ENCODE measurements at regions not wholly inside any gene's neighbourhood (a gene's known extent, or its start where the extent isn't known, plus 50 kb on each side); places are given as distances from the start of the nearest gene placed in this dataset.

DNA sequence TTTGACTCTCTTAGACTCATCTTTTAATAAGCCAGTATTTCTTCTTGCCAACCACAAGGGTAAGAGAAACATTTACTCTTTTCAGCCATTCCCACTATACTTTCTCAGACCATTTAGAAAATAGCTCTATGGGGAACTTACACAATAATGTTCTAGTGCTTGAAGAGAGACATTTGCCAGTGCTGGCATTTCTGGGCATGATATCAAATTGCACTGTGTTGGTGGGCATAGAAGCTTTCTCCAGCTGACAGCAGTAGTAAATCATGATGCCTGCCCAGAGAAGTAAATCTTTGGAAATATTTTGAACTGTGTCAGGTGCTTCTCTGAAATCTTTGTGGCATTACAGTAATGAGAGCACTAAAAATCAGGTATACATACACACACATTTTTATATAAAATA, 346.6 kb downstream of the CBLN2 start:
- Mint-ChIP-seq H3K4me3 (ENCODE audit: unreplicated experiment) (no peak overlapping the region), H3K4me1 (ENCODE audit: unreplicated experiment) (no peaks in the 10 kb centered on the region), H3K36me3 (ENCODE audit: low read depth, unreplicated experiment) (peaks cover 4% of the 10 kb centered on the region), H3K9me3 (ENCODE audit: unreplicated experiment) (peaks cover 13% of the 10 kb centered on the region), H3K27me3 (ENCODE audit: unreplicated experiment) (peaks cover 1% of the 10 kb centered on the region), H3K27ac (ENCODE audit: unreplicated experiment) (no peak overlapping the region)
- no peak for DNase-seq (ENCODE audit: low spot score)
- TF ChIP-seq, protein P1, sequence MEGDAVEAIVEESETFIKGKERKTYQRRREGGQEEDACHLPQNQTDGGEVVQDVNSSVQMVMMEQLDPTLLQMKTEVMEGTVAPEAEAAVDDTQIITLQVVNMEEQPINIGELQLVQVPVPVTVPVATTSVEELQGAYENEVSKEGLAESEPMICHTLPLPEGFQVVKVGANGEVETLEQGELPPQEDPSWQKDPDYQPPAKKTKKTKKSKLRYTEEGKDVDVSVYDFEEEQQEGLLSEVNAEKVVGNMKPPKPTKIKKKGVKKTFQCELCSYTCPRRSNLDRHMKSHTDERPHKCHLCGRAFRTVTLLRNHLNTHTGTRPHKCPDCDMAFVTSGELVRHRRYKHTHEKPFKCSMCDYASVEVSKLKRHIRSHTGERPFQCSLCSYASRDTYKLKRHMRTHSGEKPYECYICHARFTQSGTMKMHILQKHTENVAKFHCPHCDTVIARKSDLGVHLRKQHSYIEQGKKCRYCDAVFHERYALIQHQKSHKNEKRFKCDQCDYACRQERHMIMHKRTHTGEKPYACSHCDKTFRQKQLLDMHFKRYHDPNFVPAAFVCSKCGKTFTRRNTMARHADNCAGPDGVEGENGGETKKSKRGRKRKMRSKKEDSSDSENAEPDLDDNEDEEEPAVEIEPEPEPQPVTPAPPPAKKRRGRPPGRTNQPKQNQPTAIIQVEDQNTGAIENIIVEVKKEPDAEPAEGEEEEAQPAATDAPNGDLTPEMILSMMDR (IDR thresholded peaks at IDR 0.05; ENCODE audit: unreplicated experiment): no peak

DNA sequence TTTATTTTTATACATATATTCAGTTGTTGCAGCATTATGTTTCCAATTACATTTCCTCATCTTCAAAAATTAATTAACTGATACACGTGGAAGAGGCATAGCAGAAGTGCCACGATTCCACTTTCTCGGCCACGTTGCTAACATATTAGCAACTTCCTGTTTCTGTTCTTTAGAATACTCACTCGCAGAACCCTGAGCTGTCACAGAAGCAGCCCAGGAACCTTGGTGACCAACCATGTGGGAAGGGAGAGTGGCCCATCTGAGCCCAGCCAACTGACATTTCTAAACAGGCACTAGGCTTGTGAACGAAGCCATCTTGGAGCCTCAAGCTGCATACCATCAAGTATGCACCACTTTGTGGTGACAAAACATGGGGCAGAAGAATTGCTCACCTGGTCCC, 350.1 kb downstream of the CBLN2 start:
- H3K4me3 Mint-ChIP-seq (ENCODE audit: unreplicated experiment): no peak overlapping the region

DNA sequence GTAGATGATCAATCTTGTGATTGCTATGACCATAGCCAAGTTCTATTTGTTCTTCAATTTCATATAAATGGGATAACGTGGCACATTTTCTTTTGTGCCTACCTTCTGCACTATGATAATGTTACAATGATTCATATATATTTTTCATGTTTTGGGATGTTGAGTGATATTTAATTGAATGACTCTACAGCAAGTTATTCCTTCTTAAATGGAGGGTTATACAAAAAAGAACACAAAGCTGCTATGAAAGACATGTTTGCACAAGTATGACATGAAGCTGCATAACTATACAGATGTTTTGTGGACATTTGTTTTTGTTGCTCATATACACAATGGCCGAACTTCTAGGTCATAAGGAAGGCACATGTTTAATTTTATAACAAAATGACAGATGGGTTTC, 356.2 kb downstream of the CBLN2 start:
- no peak overlapping the region for H3K27ac Mint-ChIP-seq (ENCODE audit: unreplicated experiment)
- H3K27me3 Mint-ChIP-seq (ENCODE audit: unreplicated experiment): peaks cover 1% of the 10 kb centered on the region
- no peaks in the 10 kb centered on the region for H3K4me1 Mint-ChIP-seq (ENCODE audit: unreplicated experiment)
- peaks cover 20% of the 10 kb centered on the region for H3K9me3 Mint-ChIP-seq (ENCODE audit: unreplicated experiment)
- no peak overlapping the region for H3K4me3 Mint-ChIP-seq (ENCODE audit: unreplicated experiment)
- DNase-seq (ENCODE audit: low spot score): no peak
- H3K36me3 Mint-ChIP-seq (ENCODE audit: low read depth, unreplicated experiment): no peaks in the 10 kb centered on the region
- TF ChIP-seq, protein P1 (IDR thresholded peaks at IDR 0.05; ENCODE audit: unreplicated experiment): no peak

More for the DNA sequence above, 350.1 kb downstream of the CBLN2 start:
- H3K36me3 Mint-ChIP-seq (ENCODE audit: low read depth, unreplicated experiment): no peaks in the 10 kb centered on the region
- TF ChIP-seq, protein P1 (IDR thresholded peaks at IDR 0.05; ENCODE audit: unreplicated experiment): no peak
- no peaks in the 10 kb centered on the region for H3K4me1 Mint-ChIP-seq (ENCODE audit: unreplicated experiment)
- no peak overlapping the region for H3K27ac Mint-ChIP-seq (ENCODE audit: unreplicated experiment)
- H3K9me3 Mint-ChIP-seq (ENCODE audit: unreplicated experiment): peaks cover 4% of the 10 kb centered on the region
- H3K27me3 Mint-ChIP-seq (ENCODE audit: unreplicated experiment): no peaks in the 10 kb centered on the region
- DNase-seq (ENCODE audit: low spot score): no peak

DNA sequence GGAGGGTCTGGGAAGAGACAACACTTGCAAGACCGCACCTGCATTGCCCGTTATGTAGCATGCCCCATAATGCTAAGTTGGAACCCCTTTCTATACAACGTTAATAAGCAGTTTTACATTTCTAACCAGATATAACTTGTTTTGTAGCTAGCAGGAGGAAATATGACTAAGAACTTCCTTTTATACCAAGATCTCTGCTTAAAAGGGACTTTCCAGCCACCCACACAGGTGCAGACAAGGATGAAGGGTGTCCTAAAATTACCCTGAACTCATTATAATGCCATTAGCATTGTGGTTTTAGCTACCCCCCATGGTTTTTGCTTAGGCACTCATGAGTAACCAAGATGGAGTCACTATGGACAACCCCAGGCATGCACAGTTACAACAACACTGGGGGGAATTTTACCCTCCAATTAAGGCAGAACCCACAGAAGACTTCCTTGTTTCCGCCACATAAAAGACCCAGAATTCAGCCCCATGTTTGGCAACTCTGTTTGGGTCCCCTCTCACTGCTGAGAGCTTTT, 362.8 kb downstream of the CBLN2 start:
- no peak for DNase-seq (ENCODE audit: low spot score)
- Mint-ChIP-seq H3K36me3 (ENCODE audit: low read depth, unreplicated experiment) (no peaks in the 10 kb centered on the region), H3K4me1 (ENCODE audit: unreplicated experiment) (no peaks in the 10 kb centered on the region), H3K4me3 (ENCODE audit: unreplicated experiment) (no peak overlapping the region), H3K27ac (ENCODE audit: unreplicated experiment) (no peak overlapping the region), H3K9me3 (ENCODE audit: unreplicated experiment) (peaks cover 24% of the 10 kb centered on the region), H3K27me3 (ENCODE audit: unreplicated experiment) (peaks cover 1% of the 10 kb centered on the region)
- TF ChIP-seq, protein P1 (IDR thresholded peaks at IDR 0.05; ENCODE audit: unreplicated experiment): no peak

DNA sequence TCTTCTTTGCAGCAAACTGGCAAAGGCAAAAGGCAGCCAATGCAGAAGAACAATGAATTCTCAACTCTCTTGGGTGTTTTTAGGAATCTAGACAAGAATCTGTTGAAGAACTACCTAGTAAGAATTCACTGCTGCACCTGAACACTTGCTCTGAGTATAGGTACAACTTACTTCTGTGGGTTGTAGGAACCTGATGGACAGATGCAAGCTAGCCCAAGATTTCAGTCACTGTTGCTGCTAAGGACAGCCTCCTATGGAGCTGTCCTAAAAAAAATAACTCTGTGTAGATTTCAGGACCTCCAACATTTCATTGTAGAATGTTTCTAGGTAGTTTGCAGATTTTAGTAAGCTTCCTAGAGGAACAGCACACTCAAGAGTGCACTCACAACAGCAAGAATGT, 363.5 kb downstream of the CBLN2 start:
- no peak for DNase-seq (ENCODE audit: low spot score)
- Mint-ChIP-seq H3K27ac (ENCODE audit: unreplicated experiment) (no peak overlapping the region), H3K9me3 (ENCODE audit: unreplicated experiment) (peaks cover 28% of the 10 kb centered on the region), H3K4me1 (ENCODE audit: unreplicated experiment) (no peaks in the 10 kb centered on the region), H3K27me3 (ENCODE audit: unreplicated experiment) (peaks cover 1% of the 10 kb centered on the region), H3K36me3 (ENCODE audit: low read depth, unreplicated experiment) (no peaks in the 10 kb centered on the region), H3K4me3 (ENCODE audit: unreplicated experiment) (no peak overlapping the region)
- TF ChIP-seq, protein P1 (IDR thresholded peaks at IDR 0.05; ENCODE audit: unreplicated experiment): no peak

Measured in endothelial cell (in vitro differentiated cells).